SHP77 treated with DMSO at 0.1 percent for 48 hours (cell line): ENCODE measurements at regions not wholly inside any gene's neighbourhood (a gene's known extent, or its start where the extent isn't known, plus 50 kb on each side); places are given as distances from the start of the nearest gene placed in this dataset.
"Not testable (repeated sequence)": the region's sequence is repeated elsewhere in the genome, so short reads cannot be mapped to it uniquely, and the experiment has no call there.

Experiments used
- DNase-seq: peaks from one replicate; lab custom pipeline; 2025; lab: John Stamatoyannopoulos, UW

DNA sequence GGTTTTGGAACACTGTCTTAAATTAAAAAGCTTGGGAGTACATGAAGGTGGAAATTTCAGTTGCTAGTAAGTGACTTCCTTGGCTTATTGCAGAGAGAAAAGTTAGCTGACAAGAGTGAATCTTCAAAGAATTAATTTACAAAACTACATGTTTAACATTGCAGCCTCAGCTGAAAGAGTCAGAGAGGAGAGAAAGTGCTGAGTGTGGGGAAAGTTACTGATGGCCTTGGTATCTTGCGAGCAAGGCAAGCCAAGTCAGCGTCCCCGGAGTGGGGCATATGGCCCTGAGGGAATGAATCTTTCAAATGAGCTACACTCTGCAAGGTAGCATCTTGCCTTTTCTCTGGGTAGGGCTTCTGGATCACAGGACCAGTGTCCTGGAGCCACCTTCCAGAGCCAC is 131.3 kb downstream of the LPIN1 start:
- no peak for DNase-seq

DNA sequence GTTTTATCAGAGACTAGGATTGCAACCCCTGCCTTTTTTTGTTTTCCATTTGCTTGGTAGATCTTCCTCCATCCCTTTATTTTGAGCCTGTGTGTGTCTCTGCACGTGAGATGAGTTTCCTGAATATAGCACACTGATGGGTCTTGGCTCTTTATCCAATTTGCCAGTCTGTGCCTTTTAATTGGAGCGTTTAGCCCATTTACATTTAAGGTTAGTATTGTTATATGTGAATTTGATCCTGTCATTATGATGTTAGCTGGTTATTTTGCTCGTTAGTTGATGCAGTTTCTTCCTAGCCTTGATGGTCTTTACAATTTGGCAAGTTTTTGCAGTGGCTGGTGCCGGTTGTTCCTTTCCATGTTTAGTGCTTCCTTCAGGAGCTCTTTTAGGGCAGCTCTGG is 138.8 kb downstream of the LPIN1 start:
- not testable (repeated sequence) for DNase-seq

DNA sequence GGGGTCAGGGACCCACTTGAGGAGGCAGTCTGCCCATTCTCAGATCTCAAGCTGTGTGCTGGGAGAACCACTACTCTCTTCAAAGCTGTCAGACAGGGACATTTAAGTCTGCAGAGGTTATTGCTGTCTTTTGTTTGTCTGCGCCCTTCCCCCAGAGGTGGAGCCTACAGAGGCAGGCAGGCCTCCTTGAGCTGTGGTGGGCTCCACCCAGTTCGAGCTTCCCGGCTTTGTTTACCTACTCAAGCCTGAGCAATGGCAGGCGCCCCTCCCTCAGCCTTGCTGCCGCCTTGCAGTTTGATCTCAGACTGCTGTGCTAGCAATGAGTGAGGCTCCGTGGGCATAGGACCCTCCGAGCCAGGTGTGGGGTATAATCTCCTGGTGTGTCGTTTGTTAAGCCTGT is 140.5 kb downstream of the LPIN1 start:
- DNase-seq: not testable (repeated sequence)

DNA sequence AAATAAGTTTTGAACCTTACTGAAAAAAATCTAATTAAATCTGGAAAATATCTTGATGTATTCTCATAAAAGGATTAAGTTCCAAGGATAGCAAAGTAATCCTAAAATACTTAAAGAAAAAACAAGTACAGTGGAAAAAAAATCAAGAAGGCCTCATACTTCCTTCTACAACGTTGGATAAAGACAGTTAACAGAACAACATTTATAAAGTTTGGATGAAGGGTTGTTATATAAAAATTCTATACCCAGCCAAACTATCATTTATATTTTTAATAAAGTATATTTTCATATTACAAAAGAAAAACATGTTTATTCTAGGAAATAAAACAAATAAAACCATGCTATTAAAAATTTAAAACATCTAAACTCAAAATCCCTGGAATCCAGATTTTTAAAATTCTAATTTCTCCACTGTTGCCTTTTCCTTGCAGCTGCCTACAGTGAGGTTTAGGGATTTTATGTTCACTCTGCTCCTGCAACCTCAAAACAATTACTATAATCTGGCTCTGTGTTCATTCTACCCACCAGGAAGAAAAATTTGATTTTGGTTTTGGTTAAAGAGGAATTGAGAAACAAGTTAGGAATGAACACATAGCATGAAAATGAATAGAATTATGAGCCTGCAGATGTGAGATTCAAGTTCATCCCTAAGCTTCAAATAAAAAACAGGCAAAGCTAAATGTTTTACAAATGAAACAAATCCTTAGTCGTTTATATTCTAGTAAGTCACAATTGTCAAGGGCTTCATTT is 142.8 kb downstream of the LPIN1 start:
- DNase-seq: no peak

DNA sequence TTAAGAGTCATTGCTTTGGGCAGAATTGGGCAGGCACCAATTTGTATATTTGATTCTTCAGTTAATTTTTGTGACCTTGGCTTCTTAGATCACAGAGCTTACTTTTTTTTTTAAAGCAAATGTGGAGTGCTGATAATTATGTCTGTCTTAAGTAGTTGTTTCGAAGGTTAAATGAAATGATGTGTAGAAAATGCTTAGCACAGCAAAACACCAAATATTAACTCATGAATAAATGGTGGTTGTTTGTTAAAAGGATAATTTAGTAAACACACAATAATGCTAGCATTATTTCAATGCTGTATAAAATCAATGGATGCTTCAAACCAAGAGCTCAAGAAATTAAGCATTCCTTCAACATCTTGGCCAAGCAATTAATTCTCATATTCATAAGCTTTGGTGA is 143.4 kb downstream of the LPIN1 start:
- no peak for DNase-seq

DNA sequence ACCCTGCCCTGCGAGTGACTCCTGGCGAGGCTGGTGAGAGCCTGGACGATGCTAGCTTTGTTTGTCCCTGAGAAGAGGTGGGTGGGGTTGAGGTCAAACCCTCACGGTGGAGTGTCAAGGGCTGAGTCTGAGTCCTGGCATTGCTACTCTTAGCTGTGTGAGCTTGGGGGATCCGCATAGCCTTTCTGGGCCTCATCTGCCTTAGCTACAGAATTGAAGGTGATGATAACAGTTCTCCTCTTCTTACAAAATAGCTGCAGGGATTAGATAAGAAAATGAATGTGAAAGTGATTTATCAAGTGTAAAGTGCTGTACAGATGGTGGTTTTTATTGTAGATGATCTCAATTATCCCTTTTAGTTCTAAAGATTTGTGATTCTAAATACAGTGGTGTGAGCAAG is 144.6 kb downstream of the LPIN1 start:
- DNase-seq: no peak

DNA sequence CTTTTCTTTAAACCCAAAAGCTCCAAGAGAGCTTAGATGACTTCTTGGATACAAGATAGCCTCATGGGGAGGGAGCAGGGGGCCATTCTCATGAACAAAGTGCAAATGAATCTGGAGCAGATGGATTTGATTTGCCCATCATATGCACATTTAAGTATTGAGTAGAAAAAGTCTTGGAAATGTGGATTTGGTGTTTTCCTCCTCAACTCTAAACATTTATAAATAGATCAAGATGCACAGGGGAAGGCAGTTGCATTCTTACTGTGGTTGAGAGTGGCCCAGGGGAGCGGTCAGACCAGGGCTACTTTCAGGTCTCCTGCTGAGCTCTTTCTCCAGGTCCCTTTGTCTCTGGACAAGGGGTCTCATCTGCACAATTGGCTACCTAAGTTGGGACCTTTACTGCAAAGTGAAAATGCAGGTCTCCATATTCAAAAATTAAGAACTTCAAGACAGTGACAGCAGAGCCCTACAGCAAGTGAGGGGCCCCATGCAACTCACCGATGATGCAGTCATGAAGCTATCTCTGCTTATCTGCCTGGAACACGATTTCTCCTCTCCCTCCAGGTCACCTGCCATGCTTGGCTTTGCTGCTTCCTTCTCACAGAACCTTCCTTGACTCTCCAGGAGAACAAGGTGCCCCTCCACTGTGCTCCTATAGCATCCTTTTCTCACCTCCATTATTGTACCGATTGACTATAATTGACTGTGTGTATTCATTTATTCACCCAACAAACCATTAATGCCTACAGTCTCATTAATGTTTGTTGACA is 145.4 kb downstream of the LPIN1 start:
- no peak for DNase-seq

DNA sequence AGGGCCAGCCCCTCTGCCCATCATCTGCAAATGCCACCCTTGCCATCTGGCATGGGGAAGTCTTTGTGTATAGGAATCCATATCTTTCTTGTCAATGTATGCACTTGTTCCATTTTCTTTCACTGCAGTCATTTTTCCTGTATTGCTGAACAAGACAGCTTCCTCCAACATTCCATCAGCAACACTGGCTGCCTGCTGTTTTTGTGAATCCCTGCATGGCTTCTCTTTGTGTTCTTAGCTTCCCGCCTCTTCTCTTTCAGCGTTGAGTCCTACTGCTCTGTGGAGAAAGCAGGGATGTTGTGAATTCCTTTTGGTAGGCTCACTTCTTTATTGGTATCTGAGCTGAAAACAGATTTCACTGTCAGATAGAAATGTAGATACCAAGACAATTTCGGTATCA is 150.0 kb downstream of the LPIN1 start:
- DNase-seq: no peak

DNA sequence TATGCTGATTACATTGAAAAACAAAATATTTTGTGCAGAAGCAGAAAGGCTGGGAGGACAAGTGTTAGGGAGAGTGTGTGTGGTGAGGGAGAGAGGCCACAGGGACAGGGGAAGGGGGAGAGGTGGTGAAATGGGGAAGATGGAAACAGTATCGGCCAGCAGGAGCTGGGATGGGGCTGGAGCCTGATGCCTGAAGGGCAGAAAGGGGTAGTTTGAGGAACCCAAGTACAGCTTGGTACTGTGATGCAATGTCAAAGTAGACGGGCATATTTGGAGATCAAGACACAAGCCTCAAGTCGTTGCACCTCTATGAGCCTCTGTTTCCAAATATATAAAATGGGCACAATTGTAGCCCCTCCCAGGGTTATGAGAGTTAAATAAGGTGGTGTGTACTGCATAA is 152.1 kb downstream of the LPIN1 start:
- no peak for DNase-seq

DNA sequence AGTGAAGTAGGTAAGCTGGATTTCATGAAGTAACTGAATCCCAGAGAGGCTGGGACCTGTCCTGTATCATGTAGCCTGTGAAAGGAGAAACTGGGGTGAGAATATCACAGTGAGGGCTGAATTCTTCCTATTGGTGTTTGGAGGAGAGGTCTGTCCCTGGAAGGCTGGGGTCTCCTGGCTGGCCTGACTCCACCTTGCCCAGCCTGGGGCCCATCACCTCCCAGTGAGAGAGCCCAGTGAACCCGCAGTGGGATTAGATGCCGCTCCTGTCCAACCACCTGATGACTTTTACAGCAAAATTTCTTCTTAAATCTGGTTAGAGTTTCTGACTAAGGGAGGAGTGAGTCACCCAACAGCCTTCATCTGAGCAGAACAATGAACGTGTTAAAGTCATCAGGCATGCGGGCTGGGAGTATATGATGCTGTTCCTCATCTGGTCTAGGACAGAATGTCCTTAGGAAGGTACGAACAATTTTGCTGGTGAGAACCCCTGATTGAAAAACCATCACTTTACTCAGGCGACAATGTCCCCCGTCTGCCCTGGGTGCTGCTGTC is 152.9 kb downstream of the LPIN1 start:
- DNase-seq: no peak

DNA sequence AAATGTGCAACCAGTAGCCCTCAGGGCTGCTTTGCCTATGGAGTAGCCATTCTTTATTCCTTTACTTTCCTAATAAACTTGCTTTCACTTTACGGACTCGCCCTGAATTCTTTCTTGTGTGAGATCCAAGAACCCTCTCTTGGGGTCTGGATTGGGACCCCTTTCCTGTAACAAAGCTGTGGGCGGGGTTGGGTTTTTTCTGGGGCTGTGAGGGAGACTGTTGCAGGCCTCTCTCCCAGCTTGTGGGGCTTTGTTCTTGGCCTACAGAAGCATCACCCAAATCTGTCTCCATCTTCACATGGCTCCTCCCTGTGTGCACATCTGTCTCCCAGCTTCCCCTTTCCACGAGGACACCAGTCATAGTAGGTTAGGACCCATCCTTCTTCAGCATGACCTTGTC is 154.5 kb downstream of the LPIN1 start:
- not testable (repeated sequence) for DNase-seq

DNA sequence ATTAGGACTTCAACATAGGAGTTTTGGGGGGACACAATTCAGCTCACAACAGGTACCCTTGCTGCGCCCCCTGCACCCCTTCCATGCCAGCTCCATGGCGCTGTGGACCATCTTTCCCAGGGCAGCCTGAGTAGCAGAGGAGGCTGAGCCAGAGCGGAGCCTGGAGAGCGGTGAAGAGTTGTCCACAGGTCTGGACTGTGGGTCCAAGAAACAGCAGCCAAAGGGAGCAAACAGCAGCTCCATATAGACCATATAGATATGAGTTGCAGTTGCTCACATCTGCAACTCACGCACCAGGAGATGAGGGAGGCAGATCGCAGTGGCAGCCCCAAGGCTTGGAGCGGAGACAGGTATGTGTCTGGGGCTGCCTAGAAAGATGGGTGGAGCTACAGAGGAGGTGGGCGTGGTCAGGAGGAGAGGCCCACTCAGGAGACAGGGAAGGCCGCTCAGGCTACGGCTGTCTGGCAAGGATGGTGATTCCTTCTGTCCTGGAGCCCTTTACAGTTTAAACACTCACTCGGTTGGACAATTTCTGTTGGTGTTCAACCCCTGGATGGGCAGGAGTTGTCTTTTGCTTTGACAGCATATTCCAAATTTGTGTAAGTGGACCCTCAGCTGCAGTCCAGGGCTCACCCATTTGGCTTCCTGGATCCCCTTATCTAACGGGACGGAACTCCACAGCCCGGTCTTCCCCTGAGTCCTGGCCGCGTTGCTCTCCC is 155.1 kb downstream of the LPIN1 start:
- no peak for DNase-seq

DNA sequence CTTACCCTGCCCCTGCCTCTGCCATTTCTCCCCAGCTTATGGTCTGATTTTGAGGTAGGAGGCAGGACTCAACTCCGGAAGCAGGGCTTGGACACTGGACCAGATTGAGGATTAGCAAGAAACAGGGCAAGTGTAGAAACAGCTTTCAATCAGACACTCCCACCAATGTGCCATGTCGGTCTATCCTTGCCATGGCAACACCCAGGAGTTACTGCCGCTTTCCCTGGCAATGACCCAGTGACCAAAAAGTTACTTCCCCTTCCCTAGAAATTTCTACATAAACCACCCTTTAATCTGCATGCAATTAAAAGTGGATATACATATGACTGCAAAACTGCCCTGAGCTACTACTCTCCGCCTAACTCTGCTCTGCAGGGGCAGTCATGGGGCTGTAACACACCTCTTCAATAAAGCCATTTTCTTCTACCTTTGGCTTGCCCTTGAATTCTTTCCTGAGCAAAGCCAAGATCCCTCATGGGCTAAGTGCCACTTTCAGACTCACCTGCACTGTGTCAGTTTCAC is 156.7 kb downstream of the LPIN1 start:
- no peak for DNase-seq

DNA sequence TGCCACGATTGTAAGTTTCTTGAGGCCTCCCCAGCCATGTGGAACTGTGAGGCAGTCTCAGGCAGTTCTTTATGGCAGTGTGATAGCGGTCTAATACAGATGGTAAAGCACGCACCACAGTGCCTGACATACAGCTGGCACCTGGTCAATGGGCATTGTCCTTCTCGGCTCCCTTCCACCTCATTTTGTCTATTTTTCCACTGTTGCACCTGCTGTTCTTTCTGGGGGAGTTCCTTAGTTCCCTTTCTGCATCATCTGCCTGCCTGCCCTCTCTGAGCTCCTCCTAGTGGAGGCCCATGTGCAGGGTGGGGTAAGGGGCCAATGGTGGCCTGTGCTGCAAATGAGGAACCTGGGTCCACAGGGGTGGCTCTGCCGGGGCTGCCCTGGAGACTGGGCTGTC is 157.6 kb downstream of the LPIN1 start:
- no peak for DNase-seq

DNA sequence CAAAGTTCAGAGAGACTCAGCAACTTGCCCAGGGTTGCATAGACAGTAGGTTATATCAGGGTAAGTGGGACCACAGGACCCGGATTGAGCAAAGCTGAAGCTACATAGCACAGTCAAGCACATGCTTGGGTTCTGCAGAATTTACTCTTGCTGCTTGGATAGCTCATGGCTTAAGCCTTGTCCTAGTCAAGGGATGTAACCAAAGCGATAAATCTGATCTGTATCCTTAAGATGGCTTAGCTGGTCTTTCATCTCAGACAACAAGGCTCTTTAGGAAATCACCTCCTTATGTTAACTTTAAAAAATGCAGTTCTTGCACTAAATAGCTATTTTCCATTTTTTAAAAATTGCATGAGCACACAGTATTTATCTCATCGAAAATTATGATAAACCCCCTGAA is 158.5 kb downstream of the LPIN1 start:
- DNase-seq: no peak

DNA sequence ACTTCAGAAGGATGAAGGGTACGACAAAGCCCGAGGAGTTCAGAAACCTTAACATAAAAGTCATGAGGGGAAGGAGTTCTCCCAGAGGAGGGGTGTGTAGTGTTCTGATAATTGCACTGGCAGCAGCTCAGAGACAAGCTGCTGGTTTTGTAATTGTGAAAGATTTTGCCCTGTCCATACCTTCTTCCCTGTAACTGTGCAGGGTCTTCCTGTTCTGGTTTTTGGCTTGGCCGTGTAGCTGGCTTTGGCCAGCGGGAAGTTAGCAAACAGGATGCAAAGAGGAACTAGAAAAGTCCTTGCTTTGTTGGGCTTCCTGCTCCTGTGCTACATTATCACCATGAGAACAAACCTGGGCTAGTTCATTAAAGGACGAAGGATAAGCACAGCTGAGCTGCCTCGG is 160.8 kb downstream of the LPIN1 start:
- DNase-seq: no peak

DNA sequence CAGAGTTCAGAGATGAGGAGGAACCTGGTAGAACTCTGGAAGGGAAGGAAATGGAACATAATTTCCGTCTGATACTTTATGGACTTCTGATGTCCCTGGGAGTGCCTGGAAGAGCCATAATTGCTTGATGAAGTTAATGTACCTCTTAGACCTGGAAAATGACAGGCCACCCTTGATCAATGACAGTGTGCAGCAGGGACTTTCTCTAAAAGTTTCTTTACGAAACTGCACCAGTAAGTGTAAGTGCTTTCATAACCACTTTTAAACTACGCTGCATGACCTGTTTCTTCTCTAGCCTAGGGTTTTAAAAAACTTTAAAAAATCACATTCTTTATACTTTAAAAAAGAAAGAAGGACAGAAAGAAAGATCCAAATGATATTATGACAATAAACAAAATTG is 164.5 kb downstream of the LPIN1 start:
- no peak for DNase-seq

DNA sequence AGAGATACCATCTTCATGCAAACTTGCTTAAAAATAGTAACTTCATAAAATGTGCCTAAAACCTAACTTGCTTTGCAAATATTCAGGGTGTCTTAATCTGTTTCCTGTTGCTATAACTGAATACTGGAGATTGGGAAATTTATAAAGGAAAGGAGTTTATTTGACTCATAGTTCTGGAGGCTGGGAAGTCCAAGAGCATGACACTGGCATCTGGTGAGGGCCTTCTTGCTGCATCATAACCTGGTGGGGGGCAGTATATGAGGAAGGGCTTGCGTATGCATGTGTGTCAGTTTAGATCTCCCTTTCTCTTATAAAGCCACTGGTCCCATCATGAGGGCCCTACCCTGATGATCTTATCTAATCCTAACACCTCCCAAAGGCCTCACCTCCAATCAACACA is 166.5 kb downstream of the LPIN1 start:
- DNase-seq: no peak

DNA sequence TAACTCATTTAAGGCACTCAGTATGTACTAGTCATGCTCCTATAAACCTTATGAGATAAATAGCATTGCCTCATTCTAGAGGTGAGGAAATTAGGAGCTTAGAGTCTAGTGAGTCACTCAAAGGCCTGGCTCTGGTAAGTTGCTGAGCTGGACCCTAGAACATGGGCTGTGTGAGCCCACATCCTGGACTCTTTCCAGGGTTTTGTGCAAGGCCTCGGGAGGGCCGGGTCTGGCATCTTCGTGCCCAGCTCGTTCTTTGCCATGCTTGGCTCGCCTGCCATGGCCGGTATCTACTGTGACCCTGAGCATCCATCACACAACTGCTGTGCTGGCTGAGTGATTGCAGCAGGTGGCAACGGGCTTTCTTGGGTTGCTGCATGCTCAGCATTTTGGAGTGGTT is 168.0 kb downstream of the LPIN1 start:
- DNase-seq: no peak

DNA sequence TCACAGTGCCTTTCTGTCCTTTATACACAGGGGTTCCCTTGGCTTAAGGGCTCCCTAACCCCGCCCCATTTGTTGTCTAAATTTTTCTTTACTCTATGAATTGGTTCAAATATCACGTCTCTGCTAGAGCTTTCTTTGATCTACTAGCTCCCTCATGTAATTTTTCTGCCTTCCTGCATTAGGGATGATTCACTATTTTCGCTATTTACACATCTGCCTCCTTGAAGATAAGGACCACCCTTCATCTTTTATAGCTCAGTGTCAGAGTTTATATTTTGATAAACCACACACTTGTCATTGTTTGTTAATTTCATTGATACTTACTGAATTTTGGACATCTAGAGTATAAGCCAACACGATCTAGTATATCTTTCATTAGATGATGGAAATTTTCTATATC is 169.2 kb downstream of the LPIN1 start:
- no peak for DNase-seq

DNA sequence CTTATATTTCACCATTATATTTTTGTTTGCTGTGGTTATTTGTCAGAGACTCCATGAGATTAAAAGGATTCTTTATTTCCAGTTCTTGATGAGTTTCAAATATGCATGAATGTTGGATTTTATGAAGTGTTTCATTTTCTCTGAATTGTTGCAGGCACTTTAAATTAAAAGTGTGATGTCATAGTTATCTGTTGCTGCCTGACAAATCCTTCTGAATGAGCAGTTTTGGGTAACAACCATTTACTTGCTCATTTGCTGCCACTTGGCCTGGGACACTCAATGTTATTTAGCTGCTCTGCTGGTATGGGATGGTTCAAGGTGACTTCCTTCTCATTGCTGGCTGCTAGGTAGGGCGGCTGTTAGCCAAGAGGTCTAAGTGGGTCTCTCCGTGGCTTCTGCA is 173.5 kb downstream of the LPIN1 start:
- no peak for DNase-seq

DNA sequence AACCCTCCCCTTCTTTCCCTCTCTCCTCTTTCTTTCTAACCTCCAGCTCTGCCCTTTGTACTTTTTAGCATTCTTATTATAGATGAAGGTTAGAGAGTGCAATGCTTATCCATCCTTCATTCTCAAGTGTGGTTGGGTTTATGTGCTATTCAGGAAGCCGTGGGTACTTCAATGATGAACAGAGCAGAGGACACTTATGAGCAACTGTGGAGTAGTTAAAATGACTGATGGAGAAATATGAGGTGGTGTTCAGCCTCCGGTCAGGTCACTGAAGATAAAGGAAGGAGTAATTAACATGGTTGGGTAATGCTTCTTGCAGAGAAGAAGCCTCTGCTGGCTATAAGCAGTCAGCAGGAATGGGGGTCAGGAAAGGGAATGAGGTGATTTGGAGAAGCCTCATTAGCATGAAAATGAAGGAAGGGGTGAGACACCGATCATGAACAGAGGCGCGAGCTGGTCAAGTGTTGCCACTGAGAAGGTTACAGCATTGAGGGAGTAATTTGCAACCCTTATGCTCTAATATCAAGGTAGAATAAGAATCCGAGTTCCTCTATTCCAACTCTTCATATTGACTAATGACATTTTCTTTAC is 174.7 kb downstream of the LPIN1 start:
- DNase-seq: no peak
